NOMO-1 treated with dmso at 0.1 percent for 144 hours (cell line): ENCODE measurements at regions not wholly inside any gene's neighbourhood (a gene's known extent, or its start where the extent isn't known, plus 50 kb on each side); places are given as distances from the start of the nearest gene placed in this dataset.

Source experiments
- DNase-seq: peaks from one replicate; lab custom pipeline; 2025; ENCODE audit not compliant: unreplicated experiment; lab: John Stamatoyannopoulos, UW

DNA sequence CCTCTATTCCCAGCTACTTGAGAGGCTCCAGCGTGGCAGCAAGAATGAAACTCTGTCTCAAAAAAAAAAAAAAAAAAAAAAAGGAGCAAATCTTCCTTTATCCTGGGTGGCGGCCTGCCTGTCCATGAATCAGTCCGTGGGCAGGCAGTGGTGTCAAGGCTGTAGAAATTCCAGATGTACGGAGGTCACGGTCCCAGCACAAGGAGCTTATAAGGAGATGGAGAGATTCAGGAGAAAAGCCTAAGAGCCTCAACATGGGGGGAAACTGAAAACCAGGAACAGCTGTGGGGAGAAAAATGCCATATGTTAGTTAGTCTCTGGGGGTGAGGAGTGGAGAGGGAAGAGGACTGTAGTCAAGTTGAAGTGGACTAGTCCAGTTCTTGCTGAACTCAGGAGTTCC lies 130.5 kb upstream of the CRY1 start:
- DNase-seq, result no peak

DNA sequence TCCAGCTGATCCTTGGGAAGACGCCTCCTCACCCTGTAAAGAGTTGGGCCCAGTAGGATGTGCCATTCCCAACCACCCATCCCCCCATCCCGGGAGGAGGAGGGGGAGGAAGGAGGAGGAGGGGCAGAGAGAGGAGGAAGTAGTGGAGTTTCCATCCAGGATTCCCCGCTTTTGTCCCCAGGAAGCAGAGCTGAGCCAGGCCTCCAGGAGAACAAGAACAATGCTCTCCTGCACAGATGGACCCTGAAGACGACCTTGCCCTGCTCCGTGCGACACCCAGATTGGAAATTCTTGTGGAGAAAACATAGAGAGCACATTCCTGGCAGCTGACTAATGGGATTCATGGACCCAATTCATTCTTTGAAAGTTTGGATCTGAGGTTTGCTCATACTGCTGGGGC lies 132.3 kb upstream of the CRY1 start:
- DNase-seq, result no peak

- DNase-seq, result no peak
These were observed 132.8 kb upstream of the CRY1 start for GRCh38 chr12:107226126-107226525.

GRCh38 chr12:107228076-107228475 lies 134.7 kb upstream of the CRY1 start:
- no peak for DNase-seq

DNA sequence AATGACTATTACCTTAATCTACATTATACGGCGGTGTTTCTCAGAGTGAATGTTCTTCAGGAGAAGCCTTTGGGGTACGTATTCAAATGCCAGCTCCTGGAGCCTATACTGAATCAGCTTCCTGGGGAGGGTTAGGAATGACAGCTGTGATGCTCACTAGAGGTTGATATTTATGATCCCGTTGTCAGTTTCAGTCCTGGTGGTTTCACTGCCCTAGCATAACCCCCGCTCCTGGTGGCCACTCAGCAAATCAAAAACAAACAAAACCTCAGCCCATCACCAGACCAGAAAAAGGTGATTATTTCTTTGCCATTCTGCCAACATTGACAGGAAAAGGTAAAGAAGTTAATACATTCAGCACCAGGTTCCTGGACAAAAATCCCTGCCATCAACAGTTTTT lies 136.5 kb upstream of the CRY1 start:
- no peak for DNase-seq

DNA sequence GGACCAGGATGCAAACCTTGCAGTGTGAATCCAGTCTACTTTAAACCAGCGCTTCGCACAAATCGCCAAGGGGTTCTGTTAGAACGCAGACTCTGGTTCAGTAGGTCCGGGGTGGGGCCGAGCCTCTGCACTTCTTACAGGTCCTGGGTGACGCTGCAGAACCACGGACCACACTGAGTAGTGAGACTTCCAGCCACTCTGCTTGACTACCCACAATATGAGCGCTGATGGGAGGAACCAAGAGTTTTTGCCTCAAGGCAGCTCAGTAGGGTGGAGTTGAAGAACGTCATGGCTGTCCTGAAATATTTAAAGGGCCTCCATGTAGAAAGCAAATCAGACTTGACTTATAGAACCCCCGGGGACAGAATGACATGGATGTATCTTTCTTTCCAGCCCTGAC lies 138.0 kb upstream of the CRY1 start:
- no peak for DNase-seq

DNA sequence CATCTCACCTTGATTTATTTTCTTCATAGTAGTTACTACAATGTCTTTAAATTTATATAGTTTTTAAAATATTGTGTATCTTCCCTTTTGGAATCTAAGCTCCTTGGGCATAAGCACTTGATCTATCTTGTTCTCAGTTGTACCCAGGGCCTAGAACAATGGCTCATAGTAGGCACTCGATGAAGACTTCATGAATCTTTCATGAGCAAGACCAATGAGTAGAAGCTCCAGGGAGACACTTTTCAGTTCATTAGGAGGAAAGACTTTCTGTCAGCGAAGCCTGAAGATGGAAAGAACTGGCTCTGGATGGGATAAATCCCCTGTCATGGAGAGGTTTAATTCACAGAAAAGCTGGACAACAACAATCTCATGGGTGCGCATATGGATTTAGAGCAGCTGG lies 140.2 kb upstream of the CRY1 start:
- no peak for DNase-seq

DNA sequence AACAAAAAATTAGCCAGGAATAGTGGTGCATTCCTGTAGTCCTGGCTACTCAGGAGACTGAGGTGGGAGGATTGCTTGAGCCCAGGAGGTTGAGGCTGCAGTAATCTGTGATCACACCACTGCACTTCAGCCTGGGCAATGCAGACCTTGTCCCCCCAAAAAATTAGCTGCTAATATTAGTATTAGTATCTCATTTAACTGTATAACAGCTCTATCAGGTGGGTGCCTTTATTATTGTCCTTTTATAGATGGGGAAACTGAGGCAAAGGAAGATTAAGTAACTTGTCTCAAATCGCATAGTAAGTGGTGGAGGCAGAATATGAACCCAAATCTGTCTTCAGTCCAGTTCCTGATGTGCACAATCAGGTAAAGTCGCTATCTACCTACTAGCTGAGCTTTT lies 142.3 kb upstream of the CRY1 start:
- DNase-seq, result no peak

GRCh38 chr12:107236824-107237511 lies 143.6 kb upstream of the CRY1 start:
- DNase-seq, result no peak

GRCh38 chr12:107238296-107238695 lies 144.9 kb upstream of the CRY1 start:
- no peak for DNase-seq

- no peak for DNase-seq
These were observed 148.1 kb upstream of the CRY1 start for GRCh38 chr12:107241411-107241810.

DNA sequence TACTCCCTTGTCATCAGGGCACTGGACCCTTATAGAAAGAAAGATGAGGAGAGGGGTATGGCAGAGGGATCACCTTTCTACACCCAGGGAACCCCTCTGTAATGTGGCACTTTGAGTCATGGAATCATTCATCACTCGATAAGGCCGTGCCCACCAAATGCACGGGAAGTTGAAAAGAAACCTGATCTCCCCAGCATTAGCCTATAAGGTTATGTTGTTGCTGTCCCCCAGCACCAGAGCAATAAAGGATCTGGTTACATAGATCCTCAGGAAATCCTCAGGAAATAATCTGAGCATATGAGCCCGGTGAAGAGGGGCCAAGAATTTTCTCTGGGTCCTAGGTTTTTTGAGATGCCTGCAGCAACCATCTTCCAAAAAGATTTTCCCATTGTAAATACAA lies 148.8 kb upstream of the CRY1 start:
- DNase-seq, result no peak

GRCh38 chr12:107243341-107243740 lies 150.0 kb upstream of the CRY1 start:
- DNase-seq, result no peak

GRCh38 chr12:107244584-107244983 lies 151.2 kb upstream of the CRY1 start:
- DNase-seq, result no peak

DNA sequence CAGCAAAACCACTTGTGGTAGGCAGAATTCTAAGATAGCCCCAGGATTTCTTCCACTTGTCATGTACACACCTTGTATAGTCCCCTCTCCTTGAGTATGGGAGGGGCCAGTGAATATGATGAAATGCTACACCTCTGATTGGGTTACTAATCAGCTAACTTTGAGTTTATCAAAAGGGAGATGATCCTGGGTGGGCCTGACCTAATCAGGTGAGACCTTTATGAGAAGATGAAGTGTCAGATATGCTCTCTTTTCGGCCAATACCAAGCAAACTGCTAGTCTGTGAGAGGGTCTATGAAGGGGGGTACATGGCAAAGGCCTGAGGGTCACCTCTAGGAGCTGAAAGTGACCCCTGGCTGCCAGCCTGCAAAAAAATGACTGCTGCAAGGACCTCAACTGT lies 154.3 kb upstream of the CRY1 start:
- no peak for DNase-seq

GRCh38 chr12:107248187-107248586 lies 154.8 kb upstream of the CRY1 start:
- DNase-seq, result no peak

- DNase-seq, result no peak
These were observed 157.9 kb upstream of the CRY1 start for GRCh38 chr12:107251288-107251687.

- DNase-seq, result no peak
These were observed 160.0 kb upstream of the CRY1 start for GRCh38 chr12:107253361-107253760.

- no peak for DNase-seq
These were observed 161.0 kb upstream of the CRY1 start for GRCh38 chr12:107254258-107254856.

- no peak for DNase-seq
These were observed 165.4 kb upstream of the CRY1 start for GRCh38 chr12:107258780-107259179.

GRCh38 chr12:107263980-107264379 lies 170.6 kb upstream of the CRY1 start:
- no peak for DNase-seq

DNA sequence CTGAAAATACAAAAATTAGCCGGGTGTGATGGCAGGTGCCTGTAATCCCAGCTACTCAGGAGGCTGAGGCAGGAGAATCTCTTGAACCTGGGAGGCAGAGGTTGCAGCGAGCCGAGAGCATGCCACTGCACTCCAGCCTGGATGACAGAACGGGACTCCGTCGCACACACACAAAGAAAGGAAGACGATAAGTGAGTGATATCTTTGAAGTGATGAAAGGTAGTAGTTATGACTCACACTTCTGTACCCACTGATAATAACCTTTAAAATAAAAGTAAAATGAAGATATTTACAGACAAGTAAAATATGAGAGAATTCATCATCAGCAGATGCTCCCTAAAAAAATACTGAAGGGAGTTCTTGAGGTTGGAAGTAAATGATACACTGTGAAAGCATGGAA lies 171.3 kb upstream of the CRY1 start:
- DNase-seq, result no peak

- no peak for DNase-seq
These were observed 174.3 kb upstream of the CRY1 start for GRCh38 chr12:107267604-107268003.
